Smooth muscle cell (in vitro differentiated cells): ENCODE measurements at regions not wholly inside any gene's neighbourhood (a gene's known extent, or its start where the extent isn't known, plus 50 kb on each side); places are given as distances from the start of the nearest gene placed in this dataset.

Experiments
- DNase-seq: peaks from one replicate; lab custom pipeline; 2025; ENCODE audit not compliant: unreplicated experiment; lab: John Stamatoyannopoulos, UW
- H2AFZ ChIP-seq: fragments of 200-600 bp; sonication (generic); 2 replicates; pipeline ENCODE4 v1.6.0; 2016; ENCODE audit warnings: antibody characterized with exemption, low read depth, mild to moderate bottlenecking
- H3F3A ChIP-seq: fragments of 200-600 bp; sonication (generic); 2 replicates; pipeline ENCODE4 v1.6.0; 2017; ENCODE audit warnings: antibody characterized with exemption, low read depth
- H3K27ac ChIP-seq: fragments of 200-600 bp; sonication (generic); 2 replicates; pipeline ENCODE4 v1.5.1; 2016; ENCODE audit warnings: low read depth, mild to moderate bottlenecking
- H3K27me3 ChIP-seq: fragments of 200-600 bp; sonication (generic); 2 replicates; pipeline ENCODE4 v1.6.1; 2016; ENCODE audit warnings: low read depth, mild to moderate bottlenecking
- H3K36me3 ChIP-seq: fragments of 200-600 bp; sonication (generic); 2 replicates; pipeline ENCODE4 v1.5.1; 2016; ENCODE audit warnings: low read depth
- H3K4me1 ChIP-seq: fragments of 200-600 bp; sonication (generic); 2 replicates; pipeline ENCODE4 v1.5.1; 2016; ENCODE audit warnings: low read depth
- H3K4me2 ChIP-seq: fragments of 200-600 bp; sonication (generic); 2 replicates; pipeline ENCODE4 v1.6.0; 2016; ENCODE audit warnings: mild to moderate bottlenecking
- H3K4me3 ChIP-seq: fragments of 200-600 bp; sonication (generic); 2 replicates; pipeline ENCODE4 v1.5.1; 2016; ENCODE audit warnings: mild to moderate bottlenecking
- H3K79me2 ChIP-seq: fragments of 200-600 bp; sonication (generic); 2 replicates; pipeline ENCODE4 v1.6.0; 2016; ENCODE audit warnings: low read depth, mild to moderate bottlenecking
- H3K9ac ChIP-seq: fragments of 200-600 bp; sonication (generic); 2 replicates; pipeline ENCODE4 v1.6.0; 2016; ENCODE audit warnings: low read depth
- H3K9me3 ChIP-seq: fragments of 200-600 bp; sonication (generic); replicated peaks from 2 replicates; pipeline ENCODE4 v1.5.1; 2016; ENCODE audit warnings: low read depth
- H4K20me1 ChIP-seq: fragments of 200-600 bp; sonication (generic); 2 replicates; pipeline ENCODE4 v1.6.0; 2016; ENCODE audit warnings: low read depth
- CTCF ChIP-seq: fragments of 200-600 bp; sonication (generic); IDR thresholded peaks from 2 replicates; pipeline ENCODE4 v1.5.1; 2017; ENCODE audit warnings: borderline replicate concordance, mild to moderate bottlenecking, antibody characterized with exemption; ENCODE audit not compliant: insufficient read depth, poor library complexity, severe bottlenecking
- WGBS: methylation state at CpG from one replicate; pipeline ENCODE4 v1.1.7; 2016; ENCODE audit warnings: low lambda C conversion rate; 5-methylcytosine and 5-hydroxymethylcytosine counted together

GRCh38 chr13:44159633-44160279 is 213.9 kb upstream of the SERP2 start:
- H3K4me2 ChIP-seq: no peak overlapping the region
- H2AFZ ChIP-seq: no peak overlapping the region
- no peaks in the 10 kb centered on the region for H3K9me3 ChIP-seq
- H4K20me1 ChIP-seq: no peaks in the 10 kb centered on the region
- H3K4me3 ChIP-seq: no peak overlapping the region
- WGBS: 80% methylated on average over 8 of the region's 8 CpGs
- no peaks in the 10 kb centered on the region for H3K79me2 ChIP-seq
- H3F3A ChIP-seq: no peaks in the 10 kb centered on the region
- no peaks in the 10 kb centered on the region for H3K36me3 ChIP-seq
- H3K27ac ChIP-seq: no peak overlapping the region
- DNase-seq: no peak
- no peaks in the 10 kb centered on the region for H3K27me3 ChIP-seq
- H3K4me1 ChIP-seq: no peaks in the 10 kb centered on the region
- TF ChIP-seq CTCF: no peak
- no peak overlapping the region for H3K9ac ChIP-seq

- Histone ChIP-seq H3K36me3 (no peaks in the 10 kb centered on the region), H3K27ac (peak overlapping the region; percentile 29), H3K4me2 (no peak overlapping the region), H3K79me2 (no peaks in the 10 kb centered on the region), H3F3A (no peaks in the 10 kb centered on the region), H3K27me3 (no peaks in the 10 kb centered on the region), H3K4me3 (no peak overlapping the region), H3K9ac (no peak overlapping the region), H3K4me1 (no peaks in the 10 kb centered on the region), H4K20me1 (no peaks in the 10 kb centered on the region), H3K9me3 (no peaks in the 10 kb centered on the region), H2AFZ (no peak overlapping the region)
- no peak for TF ChIP-seq CTCF
- no peak for DNase-seq
- 73% methylated on average over 10 of the region's 10 CpGs for WGBS
Observed at GRCh38 chr13:44160591-44161191, 212.9 kb upstream of the SERP2 start.

GRCh38 chr13:44163108-44163507 is 210.5 kb upstream of the SERP2 start:
- WGBS: 92% methylated on average over 4 of the region's 4 CpGs
- Histone ChIP-seq H3K9me3 (no peaks in the 10 kb centered on the region), H4K20me1 (no peaks in the 10 kb centered on the region), H3K9ac (no peak overlapping the region), H3K4me1 (no peaks in the 10 kb centered on the region), H3K27ac (no peak overlapping the region), H3K4me2 (no peak overlapping the region), H3F3A (no peaks in the 10 kb centered on the region), H3K4me3 (no peak overlapping the region), H3K79me2 (no peaks in the 10 kb centered on the region), H3K36me3 (no peaks in the 10 kb centered on the region), H2AFZ (no peak overlapping the region), H3K27me3 (no peaks in the 10 kb centered on the region)
- no peak for TF ChIP-seq CTCF
- no peak for DNase-seq
